HG02759 (cell line): ENCODE measurements at regions not wholly inside any gene's neighbourhood (a gene's known extent, or its start where the extent isn't known, plus 50 kb on each side); places are given as distances from the start of the nearest gene placed in this dataset.
A peak's percentile ranks its signal among the peaks of the same experiment; 100 is the strongest.

Experiments used
- ATAC-seq: cut with Tn5 transposase; IDR thresholded peaks from one replicate; pipeline ENCODE4 v1.9.1; 2021; ENCODE audit warnings: mild to moderate bottlenecking, moderate library complexity; ENCODE audit not compliant: unreplicated experiment

- ATAC-seq, result no peak
These were observed 163.9 kb downstream of the PIK3R1 start for GRCh38 chr5:68379275-68380036.

- ATAC-seq, result no peak
These were observed 164.5 kb downstream of the PIK3R1 start for GRCh38 chr5:68380078-68380477.

- no peak for ATAC-seq
These were observed 165.5 kb downstream of the PIK3R1 start for GRCh38 chr5:68381060-68381459.

- ATAC-seq, result no peak
These were observed 166.4 kb downstream of the PIK3R1 start for GRCh38 chr5:68381909-68382308.

- ATAC-seq, result no peak
These were observed 167.1 kb downstream of the PIK3R1 start for GRCh38 chr5:68382640-68383039.

GRCh38 chr5:68383888-68384310 lies 168.3 kb downstream of the PIK3R1 start:
- ATAC-seq, result no peak

- ATAC-seq, result no peak
These were observed 169.5 kb downstream of the PIK3R1 start for GRCh38 chr5:68384936-68385594.

GRCh38 chr5:68385936-68386335 lies 170.4 kb downstream of the PIK3R1 start:
- no peak for ATAC-seq

- no peak for ATAC-seq
These were observed 171.7 kb downstream of the PIK3R1 start for GRCh38 chr5:68387074-68387796.

- ATAC-seq, result no peak
These were observed 174.1 kb downstream of the PIK3R1 start for GRCh38 chr5:68389618-68390017.

- ATAC-seq, result peak; percentile 47
These were observed 177.1 kb downstream of the PIK3R1 start for GRCh38 chr5:68392617-68393016.

GRCh38 chr5:68395302-68395701 lies 179.7 kb downstream of the PIK3R1 start:
- no peak for ATAC-seq

GRCh38 chr5:68395926-68396511 lies 180.5 kb downstream of the PIK3R1 start:
- no peak for ATAC-seq

- ATAC-seq, result no peak
These were observed 181.2 kb downstream of the PIK3R1 start for GRCh38 chr5:68396722-68397121.

GRCh38 chr5:68398146-68398812 lies 182.7 kb downstream of the PIK3R1 start:
- ATAC-seq, result no peak

- ATAC-seq, result no peak
These were observed 187.7 kb downstream of the PIK3R1 start for GRCh38 chr5:68403301-68403700.

- no peak for ATAC-seq
These were observed 188.7 kb downstream of the PIK3R1 start for GRCh38 chr5:68404246-68404645.

- no peak for ATAC-seq
These were observed 189.6 kb downstream of the PIK3R1 start for GRCh38 chr5:68405026-68405684.

- no peak for ATAC-seq
These were observed 190.5 kb downstream of the PIK3R1 start for GRCh38 chr5:68405784-68406743.
